BJ (cell line): ENCODE measurements at regions not wholly inside any gene's neighbourhood (a gene's known extent, or its start where the extent isn't known, plus 50 kb on each side); places are given as distances from the start of the nearest gene placed in this dataset.

Source experiments
- CTCF ChIA-PET: fragments of 350-600 bp; formaldehyde crosslinking; extraction: SDS; loops from one replicate; lab custom pipeline; 2021; ENCODE audit warnings: antibody characterized with exemption, inconsistent platforms; lab: Yijun Ruan, JAX
- POLR2A ChIA-PET: fragments of 300-600 bp; sonication (Branson Sonifier 250); formaldehyde crosslinking; extraction: SDS; loops from one replicate; lab custom pipeline; 2021; ENCODE audit warnings: antibody characterized with exemption; lab: Charles Lee
- DNase-seq: peaks from one replicate; pipeline ENCODE4 v3.0.0-alpha.2; 2011; ENCODE audit warnings: low read depth
- H3K27me3 ChIP-seq: 2 replicates; pipeline ENCODE4 v1.6.0; 2011; ENCODE audit warnings: low read length; ENCODE audit not compliant: control insufficient read depth, insufficient read depth
- H3K36me3 ChIP-seq: 2 replicates; pipeline ENCODE4 v1.5.1; 2011; ENCODE audit warnings: low read length; ENCODE audit not compliant: control insufficient read depth, insufficient read depth
- H3K4me3 ChIP-seq: 2 replicates; pipeline ENCODE4 v1.5.1; 2011; ENCODE audit warnings: low read depth, mild to moderate bottlenecking, control low read depth, low read length
- CTCF ChIP-seq: IDR thresholded peaks from 2 replicates; pipeline ENCODE4 v1.5.1; 2011; ENCODE audit warnings: low read depth, mild to moderate bottlenecking, control low read depth, inconsistent platforms, low read length, moderate library complexity; ENCODE audit not compliant: insufficient read depth

GRCh38 chr15:70439880-70440279 is 323.5 kb downstream of the UACA start:
- POLR2A ChIA-PET: no interaction called here
- no peak for TF ChIP-seq CTCF
- DNase-seq: no peak
- Histone ChIP-seq H3K36me3 (no peaks in the 10 kb centered on the region), H3K27me3 (peaks cover 26% of the 10 kb centered on the region), H3K4me3 (no peak overlapping the region)
- CTCF ChIA-PET: interaction anchor here (3.9 kb wide), 1 partner anchor 27 kb away, joined by 13 read pairs; no protein-coding TSS in a partner anchor

- CTCF ChIA-PET: interaction anchor here (3.9 kb wide), 1 partner anchor 28 kb away, joined by 13 read pairs; no protein-coding TSS in a partner anchor
- H3K27me3 ChIP-seq: peaks cover 25% of the 10 kb centered on the region
Measured at GRCh38 chr15:70439304-70439877, 324.0 kb downstream of the UACA start.

GRCh38 chr15:70438776-70439175 is 324.6 kb downstream of the UACA start:
- no peak for DNase-seq
- TF ChIP-seq CTCF: no peak
- peaks cover 22% of the 10 kb centered on the region for H3K27me3 ChIP-seq
- H3K4me3 ChIP-seq: no peak overlapping the region
- CTCF ChIA-PET: interaction anchor here (3.9 kb wide), 1 partner anchor 28 kb away, joined by 13 read pairs; no protein-coding TSS in a partner anchor
- POLR2A ChIA-PET: no interaction called here
- no peaks in the 10 kb centered on the region for H3K36me3 ChIP-seq

More at GRCh38 chr15:70439304-70439877, 324.0 kb downstream of the UACA start:
- H3K36me3 ChIP-seq: no peaks in the 10 kb centered on the region
- DNase-seq: no peak
- no peak overlapping the region for H3K4me3 ChIP-seq
- POLR2A ChIA-PET: no interaction called here
- TF ChIP-seq CTCF: no peak

- Histone ChIP-seq H3K27me3 (peaks cover 18% of the 10 kb centered on the region), H3K36me3 (no peaks in the 10 kb centered on the region), H3K4me3 (no peak overlapping the region)
- ChIA-PET POLR2A (no interaction called here), CTCF (interaction anchor here (1.0 kb wide), 1 partner anchor 22 kb away, joined by 3 read pairs; no protein-coding TSS in a partner anchor)
- no peak for TF ChIP-seq CTCF
- no peak for DNase-seq
Measured at GRCh38 chr15:70437882-70438451, 325.4 kb downstream of the UACA start.

GRCh38 chr15:70437089-70437488 is 326.3 kb downstream of the UACA start:
- DNase-seq: no peak
- no peak for TF ChIP-seq CTCF
- no peaks in the 10 kb centered on the region for H3K36me3 ChIP-seq
- no peak overlapping the region for H3K4me3 ChIP-seq
- peaks cover 20% of the 10 kb centered on the region for H3K27me3 ChIP-seq
- POLR2A ChIA-PET: no interaction called here
- CTCF ChIA-PET: interaction anchor here (1.0 kb wide), 1 partner anchor 23 kb away, joined by 3 read pairs; no protein-coding TSS in a partner anchor
